Breast epithelium (tissue), 3 donors: ENCODE measurements at regions not wholly inside any gene's neighbourhood (a gene's known extent, or its start where the extent isn't known, plus 50 kb on each side); places are given as distances from the start of the nearest gene placed in this dataset.
"Not testable (repeated sequence)": the region's sequence is repeated elsewhere in the genome, so short reads cannot be mapped to it uniquely, and the experiment has no call there.

ENCODE experiments used
- CTCF ChIP-seq, 3 donors: fragments of 450-650 bp; IDR thresholded peaks; one replicate each; pipeline ENCODE4 v1.5.1; 2016 to 2017; ENCODE audit warnings: antibody characterized with exemption in 3 of 3, mild to moderate bottlenecking in 3 of 3, moderate library complexity in 3 of 3
- POLR2A ChIP-seq: fragments of 450-650 bp; IDR thresholded peaks from one replicate; pipeline ENCODE4 v1.6.1; 2016; ENCODE audit warnings: antibody characterized with exemption, mild to moderate bottlenecking, moderate library complexity
- POLR2AphosphoS5 ChIP-seq, 3 donors: sonication (generic); formaldehyde crosslinking; IDR thresholded peaks; one replicate each; pipeline ENCODE4 v1.6.1; 2017; ENCODE audit warnings: antibody characterized with exemption in 3 of 3

- TF ChIP-seq CTCF (IDR thresholded peaks at IDR 0.05); POLR2AphosphoS5 (IDR thresholded peaks at IDR 0.05); POLR2A: not testable (repeated sequence)
Observed at GRCh38 chrY:11151724-11152123, 1549.3 kb upstream of the USP9Y start.
